ENCODE measurements at regions not wholly inside any gene's neighbourhood (a gene's known extent, or its start where the extent isn't known, plus 50 kb on each side); places are given as distances from the start of the nearest gene placed in this dataset.

GRCh38 chr17:72188801-72189200 lies 68.0 kb downstream of the SOX9 start:
- TF ChIP-seq EHMT2 (IDR thresholded peaks at IDR 0.05; ENCODE audit: low read depth), result 0 out of 2 replicates have a peak, but pooled peaks have one; percentile 33
- TF ChIP-seq REST (IDR thresholded peaks at IDR 0.05), result no peak
- FAIRE-seq (no peak), DNase-seq (ENCODE audit: low read depth in 1 of 2, low spot score in 1 of 2) (no peak), ATAC-seq (no peak)
- CTCF ChIA-PET, result no interaction called here
- Histone ChIP-seq H3K27ac (no peak overlapping the region), H3K4me3 (no peak overlapping the region), H3K4me2 (no peak overlapping the region), H3K9me3 (no peaks in the 10 kb centered on the region), H3K4me1 (peaks cover 20% of the 10 kb centered on the region)
- 91% methylated on average over 2 of the region's 2 CpGs for WGBS (ENCODE audit: missing lambda C conversion rate)
- POLR2A ChIA-PET, result no interaction called here

- DNase-seq (ENCODE audit: low read depth in 1 of 2, low spot score in 1 of 2) (no peak), FAIRE-seq (no peak), ATAC-seq (no peak)
- POLR2A ChIA-PET, result no interaction called here
- Histone ChIP-seq H3K4me2 (no peak overlapping the region), H3K4me1 (peaks cover 11% of the 10 kb centered on the region; the same call in 2 of the 3 replicates), H3K4me3 (no peak overlapping the region), H3K9me3 (no peaks in the 10 kb centered on the region), H3K27ac (no peak overlapping the region)
- 66% methylated on average over 5 of the region's 5 CpGs for WGBS (ENCODE audit: missing lambda C conversion rate)
- CTCF ChIA-PET, result interaction anchor here (0.7 kb wide), 1 partner anchor 192 kb away, joined by 3 read pairs; no protein-coding TSS in a partner anchor
- TF ChIP-seq RNF2 (IDR thresholded peaks at IDR 0.05; ENCODE audit: borderline replicate concordance, low read depth), result no peak
- no peak for TF ChIP-seq SMC3 (IDR thresholded peaks at IDR 0.05)
- TF ChIP-seq REST (IDR thresholded peaks at IDR 0.05), result no peak
- TF ChIP-seq HEYL (CRISPR knock-in tag; IDR thresholded peaks at IDR 0.05), result no peak
Measured at GRCh38 chr17:72189768-72190593, 69.2 kb downstream of the SOX9 start.

GRCh38 chr17:72191356-72191755 lies 70.5 kb downstream of the SOX9 start:
- FAIRE-seq (no peak), DNase-seq (ENCODE audit: low read depth in 1 of 2, low spot score in 1 of 2) (no peak), ATAC-seq (no peak)
- CTCF ChIA-PET, result no interaction called here
- 73% methylated on average over 5 of the region's 5 CpGs for WGBS (ENCODE audit: missing lambda C conversion rate)
- Histone ChIP-seq H3K4me3 (no peak overlapping the region), H3K4me2 (no peak overlapping the region), H3K9me3 (no peaks in the 10 kb centered on the region; the same call in 2 of the 3 replicates), H3K4me1 (0 out of 3 replicates have a peak, but pooled peaks cover 3% of the 10 kb centered on the region), H3K27ac (no peak overlapping the region)
- POLR2A ChIA-PET, result no interaction called here
- TF ChIP-seq NFE2L2 (conservative IDR thresholded peaks at IDR 0.05; ENCODE audit: low read length) (no peak), ESRRA (IDR thresholded peaks at IDR 0.05; ENCODE audit: borderline replicate concordance, low read length) (no peak), USF2 (IDR thresholded peaks at IDR 0.05) (no peak), RNF2 (IDR thresholded peaks at IDR 0.05; ENCODE audit: borderline replicate concordance, low read depth) (no peak), ZSCAN20 (CRISPR knock-in tag; IDR thresholded peaks at IDR 0.05) (no peak), MAFK (IDR thresholded peaks at IDR 0.05; ENCODE audit: partially characterized antibody) (no peak), RFX5 (IDR thresholded peaks at IDR 0.05) (no peak), JUNB (IDR thresholded peaks at IDR 0.05) (no peak), ATOH8 (CRISPR knock-in tag; IDR thresholded peaks at IDR 0.05; ENCODE audit: low read depth) (no peak), KDM5A (IDR thresholded peaks at IDR 0.05) (no peak), RAD21 (conservative IDR thresholded peaks at IDR 0.05 in 1 of 2, IDR thresholded peaks at IDR 0.05 in 1 of 2) (no peak), BHLHE40 (IDR thresholded peaks at IDR 0.05; ENCODE audit: low read depth, low read length) (no peak), EHMT2 (IDR thresholded peaks at IDR 0.05; ENCODE audit: low read depth) (no peak), NR3C1 (IDR thresholded peaks at IDR 0.05) (no peak), FOSB (CRISPR knock-in tag; IDR thresholded peaks at IDR 0.05) (no peak), HES2 (IDR thresholded peaks at IDR 0.05) (no peak)
